ENCODE measurements at regions not wholly inside any gene's neighbourhood (a gene's known extent, or its start where the extent isn't known, plus 50 kb on each side); places are given as distances from the start of the nearest gene placed in this dataset.

DNA sequence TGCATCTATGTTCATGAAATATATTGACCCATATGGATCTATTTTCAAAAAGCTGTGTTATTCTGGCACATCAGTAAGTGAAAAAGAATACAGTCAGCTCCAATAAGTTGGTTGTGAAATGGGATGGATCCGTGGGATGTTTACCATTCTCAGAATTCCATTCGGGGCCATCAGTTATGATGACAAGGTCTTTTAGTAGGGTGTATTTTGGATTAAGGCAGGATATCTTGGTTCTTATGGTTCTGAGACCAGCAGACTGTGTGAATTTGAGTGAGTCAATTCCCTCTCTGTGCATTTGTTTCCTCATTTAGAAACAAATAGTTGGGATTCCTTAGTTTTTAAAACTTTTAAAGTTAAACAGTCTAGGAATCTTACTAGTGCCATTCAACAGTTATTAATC is 287.4 kb downstream of the CD109 start:
- no peaks in the 10 kb centered on the region for H3K36me3 ChIP-seq (ENCODE audit: insufficient read depth)
- H3K27ac ChIP-seq (ENCODE audit: low read depth), result no peak overlapping the region
- H3K79me2 ChIP-seq (replicated peaks; ENCODE audit: insufficient read depth), result no peaks in the 10 kb centered on the region
- H3K9me2 ChIP-seq (ENCODE audit: insufficient read depth), result 0 out of 2 replicates have a peak, but pooled peaks cover 4% of the 10 kb centered on the region
- TF ChIP-seq CREB1 (CRISPR knock-in tag; IDR thresholded peaks at IDR 0.05; ENCODE audit: low read depth) (no peak), EZH2phosphoT487 (IDR thresholded peaks at IDR 0.05; ENCODE audit: unreplicated experiment) (no peak), ZNF114 (CRISPR knock-in tag; IDR thresholded peaks at IDR 0.05) (no peak), JUNB (IDR thresholded peaks at IDR 0.05; ENCODE audit: unreplicated experiment) (no peak), STAT1 (IDR thresholded peaks at IDR 0.05; ENCODE audit: unreplicated experiment) (no peak), POLR2AphosphoS5 (IDR thresholded peaks at IDR 0.05; ENCODE audit: low read depth) (no peak), EZH2 (IDR thresholded peaks at IDR 0.05; ENCODE audit: low read depth, unreplicated experiment) (no peak), NANOG (IDR thresholded peaks at IDR 0.05; ENCODE audit: borderline replicate concordance) (no peak)
- TF ChIP-seq, protein P1, sequence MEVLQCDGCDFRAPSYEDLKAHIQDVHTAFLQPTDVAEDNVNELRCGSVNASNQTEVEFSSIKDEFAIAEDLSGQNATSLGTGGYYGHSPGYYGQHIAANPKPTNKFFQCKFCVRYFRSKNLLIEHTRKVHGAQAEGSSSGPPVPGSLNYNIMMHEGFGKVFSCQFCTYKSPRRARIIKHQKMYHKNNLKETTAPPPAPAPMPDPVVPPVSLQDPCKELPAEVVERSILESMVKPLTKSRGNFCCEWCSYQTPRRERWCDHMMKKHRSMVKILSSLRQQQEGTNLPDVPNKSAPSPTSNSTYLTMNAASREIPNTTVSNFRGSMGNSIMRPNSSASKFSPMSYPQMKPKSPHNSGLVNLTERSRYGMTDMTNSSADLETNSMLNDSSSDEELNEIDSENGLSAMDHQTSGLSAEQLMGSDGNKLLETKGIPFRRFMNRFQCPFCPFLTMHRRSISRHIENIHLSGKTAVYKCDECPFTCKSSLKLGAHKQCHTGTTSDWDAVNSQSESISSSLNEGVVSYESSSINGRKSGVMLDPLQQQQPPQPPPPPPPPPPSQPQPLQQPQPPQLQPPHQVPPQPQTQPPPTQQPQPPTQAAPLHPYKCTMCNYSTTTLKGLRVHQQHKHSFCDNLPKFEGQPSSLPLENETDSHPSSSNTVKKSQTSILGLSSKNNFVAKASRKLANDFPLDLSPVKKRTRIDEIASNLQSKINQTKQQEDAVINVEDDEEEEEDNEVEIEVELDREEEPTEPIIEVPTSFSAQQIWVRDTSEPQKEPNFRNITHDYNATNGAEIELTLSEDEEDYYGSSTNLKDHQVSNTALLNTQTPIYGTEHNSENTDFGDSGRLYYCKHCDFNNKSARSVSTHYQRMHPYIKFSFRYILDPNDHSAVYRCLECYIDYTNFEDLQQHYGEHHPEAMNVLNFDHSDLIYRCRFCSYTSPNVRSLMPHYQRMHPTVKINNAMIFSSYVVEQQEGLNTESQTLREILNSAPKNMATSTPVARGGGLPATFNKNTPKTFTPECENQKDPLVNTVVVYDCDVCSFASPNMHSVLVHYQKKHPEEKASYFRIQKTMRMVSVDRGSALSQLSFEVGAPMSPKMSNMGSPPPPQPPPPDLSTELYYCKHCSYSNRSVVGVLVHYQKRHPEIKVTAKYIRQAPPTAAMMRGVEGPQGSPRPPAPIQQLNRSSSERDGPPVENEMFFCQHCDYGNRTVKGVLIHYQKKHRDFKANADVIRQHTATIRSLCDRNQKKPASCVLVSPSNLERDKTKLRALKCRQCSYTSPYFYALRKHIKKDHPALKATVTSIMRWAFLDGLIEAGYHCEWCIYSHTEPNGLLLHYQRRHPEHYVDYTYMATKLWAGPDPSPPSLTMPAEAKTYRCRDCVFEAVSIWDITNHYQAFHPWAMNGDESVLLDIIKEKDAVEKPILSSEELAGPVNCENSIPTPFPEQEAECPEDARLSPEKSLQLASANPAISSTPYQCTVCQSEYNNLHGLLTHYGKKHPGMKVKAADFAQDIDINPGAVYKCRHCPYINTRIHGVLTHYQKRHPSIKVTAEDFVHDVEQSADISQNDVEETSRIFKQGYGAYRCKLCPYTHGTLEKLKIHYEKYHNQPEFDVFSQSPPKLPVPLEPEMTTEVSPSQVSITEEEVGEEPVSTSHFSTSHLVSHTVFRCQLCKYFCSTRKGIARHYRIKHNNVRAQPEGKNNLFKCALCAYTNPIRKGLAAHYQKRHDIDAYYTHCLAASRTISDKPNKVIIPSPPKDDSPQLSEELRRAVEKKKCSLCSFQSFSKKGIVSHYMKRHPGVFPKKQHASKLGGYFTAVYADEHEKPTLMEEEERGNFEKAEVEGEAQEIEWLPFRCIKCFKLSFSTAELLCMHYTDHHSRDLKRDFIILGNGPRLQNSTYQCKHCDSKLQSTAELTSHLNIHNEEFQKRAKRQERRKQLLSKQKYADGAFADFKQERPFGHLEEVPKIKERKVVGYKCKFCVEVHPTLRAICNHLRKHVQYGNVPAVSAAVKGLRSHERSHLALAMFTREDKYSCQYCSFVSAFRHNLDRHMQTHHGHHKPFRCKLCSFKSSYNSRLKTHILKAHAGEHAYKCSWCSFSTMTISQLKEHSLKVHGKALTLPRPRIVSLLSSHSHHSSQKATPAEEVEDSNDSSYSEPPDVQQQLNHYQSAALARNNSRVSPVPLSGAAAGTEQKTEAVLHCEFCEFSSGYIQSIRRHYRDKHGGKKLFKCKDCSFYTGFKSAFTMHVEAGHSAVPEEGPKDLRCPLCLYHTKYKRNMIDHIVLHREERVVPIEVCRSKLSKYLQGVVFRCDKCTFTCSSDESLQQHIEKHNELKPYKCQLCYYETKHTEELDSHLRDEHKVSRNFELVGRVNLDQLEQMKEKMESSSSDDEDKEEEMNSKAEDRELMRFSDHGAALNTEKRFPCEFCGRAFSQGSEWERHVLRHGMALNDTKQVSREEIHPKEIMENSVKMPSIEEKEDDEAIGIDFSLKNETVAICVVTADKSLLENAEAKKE (CRISPR knock-in tag; IDR thresholded peaks at IDR 0.05), result no peak
- TF ChIP-seq, protein P2, sequence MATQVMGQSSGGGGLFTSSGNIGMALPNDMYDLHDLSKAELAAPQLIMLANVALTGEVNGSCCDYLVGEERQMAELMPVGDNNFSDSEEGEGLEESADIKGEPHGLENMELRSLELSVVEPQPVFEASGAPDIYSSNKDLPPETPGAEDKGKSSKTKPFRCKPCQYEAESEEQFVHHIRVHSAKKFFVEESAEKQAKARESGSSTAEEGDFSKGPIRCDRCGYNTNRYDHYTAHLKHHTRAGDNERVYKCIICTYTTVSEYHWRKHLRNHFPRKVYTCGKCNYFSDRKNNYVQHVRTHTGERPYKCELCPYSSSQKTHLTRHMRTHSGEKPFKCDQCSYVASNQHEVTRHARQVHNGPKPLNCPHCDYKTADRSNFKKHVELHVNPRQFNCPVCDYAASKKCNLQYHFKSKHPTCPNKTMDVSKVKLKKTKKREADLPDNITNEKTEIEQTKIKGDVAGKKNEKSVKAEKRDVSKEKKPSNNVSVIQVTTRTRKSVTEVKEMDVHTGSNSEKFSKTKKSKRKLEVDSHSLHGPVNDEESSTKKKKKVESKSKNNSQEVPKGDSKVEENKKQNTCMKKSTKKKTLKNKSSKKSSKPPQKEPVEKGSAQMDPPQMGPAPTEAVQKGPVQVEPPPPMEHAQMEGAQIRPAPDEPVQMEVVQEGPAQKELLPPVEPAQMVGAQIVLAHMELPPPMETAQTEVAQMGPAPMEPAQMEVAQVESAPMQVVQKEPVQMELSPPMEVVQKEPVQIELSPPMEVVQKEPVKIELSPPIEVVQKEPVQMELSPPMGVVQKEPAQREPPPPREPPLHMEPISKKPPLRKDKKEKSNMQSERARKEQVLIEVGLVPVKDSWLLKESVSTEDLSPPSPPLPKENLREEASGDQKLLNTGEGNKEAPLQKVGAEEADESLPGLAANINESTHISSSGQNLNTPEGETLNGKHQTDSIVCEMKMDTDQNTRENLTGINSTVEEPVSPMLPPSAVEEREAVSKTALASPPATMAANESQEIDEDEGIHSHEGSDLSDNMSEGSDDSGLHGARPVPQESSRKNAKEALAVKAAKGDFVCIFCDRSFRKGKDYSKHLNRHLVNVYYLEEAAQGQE (IDR thresholded peaks at IDR 0.05; ENCODE audit: unreplicated experiment), result no peak
- DNase-seq (ENCODE audit: low spot score), result no peak
- Mint-ChIP-seq H3K36me3 (ENCODE audit: low read depth) (no peaks in the 10 kb centered on the region), H3K4me1 (no peaks in the 10 kb centered on the region), H3K27ac (no peak overlapping the region), H3K9me3 (no peaks in the 10 kb centered on the region), H3K27me3 (ENCODE audit: insufficient read depth, low read depth, poor library complexity) (no peaks in the 10 kb centered on the region), H3K4me3 (no peak overlapping the region)
- H3K27me3 ChIP-seq (ENCODE audit: insufficient read depth), result no peaks in the 10 kb centered on the region
- no peaks in the 10 kb centered on the region for H4K20me1 ChIP-seq (replicated peaks; ENCODE audit: insufficient read depth)
- H2AFZ ChIP-seq, result no peak overlapping the region; the same call in 1 of the 2 replicates
- H3K4me1 ChIP-seq (ENCODE audit: insufficient read depth), result no peaks in the 10 kb centered on the region
- no peaks in the 10 kb centered on the region for H3F3A ChIP-seq (replicated peaks; ENCODE audit: low read depth)
- no peak overlapping the region for H3K4me2 ChIP-seq
- no peak for ATAC-seq
- H3K4me3 ChIP-seq, result no peak overlapping the region

All from GM23338 (cell line).